ENCODE measurements at regions not wholly inside any gene's neighbourhood (a gene's known extent, or its start where the extent isn't known, plus 50 kb on each side); places are given as distances from the start of the nearest gene placed in this dataset.
"Not testable (repeated sequence)": the region's sequence is repeated elsewhere in the genome, so short reads cannot be mapped to it uniquely, and the experiment has no call there.

DNA sequence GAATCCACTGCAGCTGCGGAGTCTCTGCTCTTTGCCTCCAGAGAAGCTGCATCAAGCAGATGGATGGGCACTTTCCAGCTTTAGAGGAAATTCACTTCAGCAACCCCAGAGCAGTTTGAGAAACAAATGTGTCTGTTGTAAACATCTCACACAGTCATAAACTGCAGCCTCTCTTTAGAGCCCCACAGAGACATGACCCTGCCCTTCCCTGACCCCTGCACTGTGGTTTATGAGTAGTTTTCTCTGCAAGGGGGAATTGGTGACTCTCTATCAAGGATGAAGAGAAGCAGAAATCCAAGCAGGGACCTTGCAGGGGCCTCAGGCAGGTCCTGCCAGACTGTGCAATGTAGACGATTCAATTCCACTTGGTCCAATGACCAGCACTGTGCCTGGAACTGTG, 160.2 kb downstream of the SH2D4B start:
- no peak for DNase-seq

DNA sequence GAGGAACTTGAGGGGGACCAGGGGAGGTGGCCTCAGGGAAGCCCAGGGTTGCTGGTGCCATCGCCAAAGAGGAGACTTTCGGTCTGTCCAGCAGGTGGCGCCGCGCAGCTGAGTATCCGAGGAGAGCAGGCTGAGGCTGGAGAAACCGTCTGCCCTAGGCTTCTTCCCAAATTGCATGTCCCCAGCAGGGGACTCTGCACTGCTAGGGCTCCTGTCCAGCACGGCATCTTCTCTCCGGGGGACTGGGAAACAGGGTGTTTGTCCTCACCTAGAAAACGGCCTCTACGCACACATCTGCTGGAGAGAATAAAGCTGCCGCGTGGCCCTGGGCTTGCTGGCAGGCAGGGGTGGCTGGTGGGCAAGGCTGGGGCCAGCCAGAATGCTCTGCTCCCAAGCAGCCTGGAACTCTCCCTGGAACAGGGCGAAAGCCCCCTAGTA, 161.9 kb downstream of the SH2D4B start:
- peak; percentile 70 for DNase-seq

DNA sequence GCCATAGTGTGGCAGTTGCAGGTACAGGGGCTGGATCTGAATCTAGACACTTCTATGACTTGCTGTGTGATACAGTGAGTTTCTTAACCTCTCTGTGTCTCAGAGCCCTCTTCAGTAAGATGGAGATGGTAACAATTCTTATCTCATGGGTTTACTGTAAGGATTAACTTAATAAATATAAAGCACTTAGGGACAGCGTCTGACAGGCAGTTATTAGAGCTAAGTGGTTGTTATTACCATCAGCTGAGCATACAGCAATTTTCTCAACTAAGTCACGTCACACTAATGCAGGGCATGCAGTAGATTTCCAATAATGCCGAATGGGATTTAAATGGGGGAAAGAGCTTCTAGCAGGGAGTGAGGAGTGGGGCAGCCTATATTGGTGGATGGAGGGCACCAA, 162.6 kb downstream of the SH2D4B start:
- no peak for DNase-seq

DNA sequence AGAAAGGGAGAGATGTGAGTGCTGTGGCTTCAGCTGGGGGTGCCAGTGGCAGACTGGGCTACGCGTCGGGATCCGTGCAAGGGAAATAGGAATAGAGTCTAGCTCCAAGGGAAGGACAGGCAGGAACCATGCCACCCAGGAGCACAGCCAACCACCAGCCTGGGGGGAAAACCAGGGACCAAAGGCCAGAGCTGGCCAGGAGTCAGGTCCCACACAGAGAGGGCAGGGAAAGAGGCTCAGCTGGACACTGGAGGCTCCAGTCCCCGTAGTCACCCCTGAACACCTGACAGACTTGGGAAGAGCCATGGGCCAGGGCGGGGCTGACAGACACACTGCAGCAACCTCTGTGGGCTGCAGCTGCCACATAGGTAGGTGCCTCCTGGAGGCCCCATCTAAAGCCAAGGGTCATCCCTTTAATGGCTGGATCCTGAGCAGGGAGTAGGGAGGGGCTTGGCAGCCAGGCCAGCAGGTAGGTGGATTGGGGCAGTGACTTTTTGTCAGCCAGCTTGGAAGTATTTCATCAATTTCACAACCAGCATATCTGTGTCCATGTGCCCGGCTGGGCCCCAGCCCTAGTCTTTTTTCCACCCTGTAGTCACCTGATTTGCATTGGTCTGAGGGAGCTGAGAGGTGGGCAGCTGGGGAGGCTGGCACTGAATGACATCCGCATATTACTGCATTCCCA, 163.2 kb downstream of the SH2D4B start:
- DNase-seq, result no peak

DNA sequence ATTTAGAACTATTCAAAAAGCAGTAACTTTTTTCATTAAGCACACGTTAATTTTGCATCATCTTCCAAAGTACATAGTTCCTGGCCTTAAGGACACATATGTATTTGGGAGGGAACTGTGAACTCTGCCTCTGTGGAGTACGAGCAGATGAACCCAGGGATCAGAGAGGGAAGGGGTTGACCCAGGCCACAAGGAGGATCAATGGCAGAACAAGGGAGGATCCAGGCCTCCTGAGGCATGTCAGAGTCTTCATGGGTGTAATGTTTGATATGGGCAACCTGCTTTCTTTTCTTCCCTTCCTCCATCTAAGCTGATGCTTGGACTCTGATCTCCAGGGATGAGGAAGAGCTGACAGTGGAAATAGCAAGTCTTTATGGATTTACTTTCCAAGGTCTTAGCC, 164.0 kb downstream of the SH2D4B start:
- DNase-seq, result no peak

DNA sequence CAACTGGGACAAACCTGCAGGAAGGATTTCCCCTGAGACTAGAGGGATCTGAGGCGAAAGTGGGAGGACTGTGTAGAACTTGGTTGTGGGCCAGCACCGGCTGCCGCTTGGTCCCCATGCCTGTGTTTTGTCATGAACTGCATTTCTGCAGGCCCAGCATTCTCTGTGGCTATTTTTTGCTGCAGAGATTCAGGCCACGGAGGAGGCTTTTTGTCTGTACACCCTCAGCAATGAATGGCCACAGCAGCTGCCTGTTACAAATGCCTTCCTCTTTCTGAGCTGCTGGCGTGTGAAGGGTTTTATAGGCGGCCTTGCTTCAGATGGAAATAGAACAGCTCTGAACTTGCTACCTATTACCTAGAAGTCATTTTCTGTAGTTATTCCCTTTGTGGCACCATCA, 164.4 kb downstream of the SH2D4B start:
- DNase-seq, result peak; percentile 65

DNA sequence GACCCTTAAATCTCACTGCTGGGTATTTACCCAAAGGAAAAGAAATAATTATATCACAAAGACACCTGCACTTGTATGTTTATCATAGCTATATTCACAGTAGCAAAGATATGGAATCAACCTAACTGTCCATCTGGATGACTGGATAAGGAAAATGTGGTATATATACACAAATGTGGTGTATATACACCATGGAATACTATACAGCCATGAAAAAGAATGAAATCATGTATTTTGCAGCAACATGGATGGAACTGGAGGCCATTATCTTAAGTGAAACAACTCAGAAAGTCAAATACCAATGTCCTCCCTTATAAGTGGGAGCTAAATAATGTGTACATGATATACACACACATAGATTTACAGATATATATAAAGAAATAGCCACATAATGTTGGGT, 168.2 kb downstream of the SH2D4B start:
- DNase-seq, result no peak

DNA sequence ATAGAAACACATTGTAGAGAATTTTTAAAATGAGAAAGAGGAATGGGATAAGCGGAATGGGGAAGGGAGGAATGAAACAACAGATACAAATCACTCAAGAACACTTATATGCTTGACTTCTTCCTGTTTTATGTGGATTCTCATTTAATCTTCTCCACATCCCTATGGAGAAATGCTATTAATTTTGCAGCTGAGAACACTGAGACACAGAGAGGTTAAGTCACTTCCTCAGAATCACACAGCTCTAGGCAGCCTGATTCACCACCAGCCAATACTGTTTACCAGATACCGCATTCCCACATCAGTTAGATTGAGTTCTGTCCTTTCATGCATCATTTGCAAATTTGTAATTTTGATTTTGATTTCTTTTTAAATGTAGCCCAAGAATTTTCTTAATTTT, 170.5 kb downstream of the SH2D4B start:
- DNase-seq, result no peak

DNA sequence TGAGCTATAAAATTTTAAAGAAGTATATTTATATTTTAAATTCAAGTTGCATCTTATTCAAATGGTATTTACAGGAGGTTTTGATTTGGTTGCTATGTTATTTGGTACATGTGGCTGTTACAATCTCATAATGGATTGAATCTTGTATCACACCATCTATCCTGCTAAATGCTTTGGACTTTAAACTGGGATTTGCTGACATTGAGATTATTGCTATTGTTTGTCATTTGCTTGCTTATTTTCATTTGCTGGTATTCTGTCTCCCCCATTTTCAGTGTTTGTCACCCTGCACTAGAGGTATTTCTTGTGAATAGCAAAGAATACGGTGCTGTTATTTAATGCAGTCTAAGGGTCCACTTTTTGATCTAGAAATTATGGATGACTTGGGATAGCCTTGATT, 171.1 kb downstream of the SH2D4B start:
- no peak for DNase-seq

DNA sequence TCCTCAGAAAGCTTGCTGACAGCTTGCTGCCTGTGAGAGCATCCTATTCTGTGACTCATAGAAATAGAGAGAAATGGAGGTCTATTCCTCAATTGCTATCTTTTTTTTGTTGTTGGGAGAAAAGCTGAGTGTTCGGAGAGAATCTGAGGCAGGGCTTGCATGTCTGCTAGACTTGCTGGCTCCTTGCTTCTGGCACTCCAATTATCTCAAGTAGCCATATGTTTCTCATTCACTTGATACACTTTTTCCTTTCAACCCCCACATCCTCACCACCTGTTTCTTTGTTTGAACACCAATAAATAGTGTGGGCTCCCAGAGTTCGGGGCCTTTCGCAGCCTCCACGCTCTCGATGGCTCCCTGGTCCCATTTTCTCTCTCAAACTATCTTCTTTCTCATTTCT, 172.2 kb downstream of the SH2D4B start:
- DNase-seq, result no peak

DNA sequence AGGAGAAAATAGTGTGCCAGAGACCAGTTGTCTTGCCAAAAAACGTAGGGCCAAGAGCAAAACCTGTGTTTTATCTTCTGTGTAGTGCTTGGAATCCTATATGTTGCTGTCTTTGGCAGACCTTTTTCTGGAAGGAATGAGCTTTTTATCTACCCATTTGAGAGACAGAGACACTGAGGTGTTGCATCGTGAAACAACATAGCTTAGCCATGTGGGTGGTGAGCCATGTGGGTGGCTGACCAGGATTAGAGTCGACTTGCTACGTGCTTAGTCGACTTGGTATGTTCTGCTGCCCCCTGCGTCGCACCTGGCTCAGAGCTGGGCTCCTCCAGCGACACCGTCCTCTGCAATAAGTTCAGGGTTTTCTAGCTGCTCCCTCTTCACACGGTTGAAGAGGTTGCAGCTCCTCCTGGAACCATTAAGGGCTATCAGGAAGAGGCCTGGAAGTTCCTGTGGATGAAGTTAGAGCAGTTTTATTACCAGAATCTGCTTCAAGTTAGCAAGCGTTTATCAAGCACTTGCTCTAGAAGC, 175.8 kb downstream of the SH2D4B start:
- no peak for DNase-seq

DNA sequence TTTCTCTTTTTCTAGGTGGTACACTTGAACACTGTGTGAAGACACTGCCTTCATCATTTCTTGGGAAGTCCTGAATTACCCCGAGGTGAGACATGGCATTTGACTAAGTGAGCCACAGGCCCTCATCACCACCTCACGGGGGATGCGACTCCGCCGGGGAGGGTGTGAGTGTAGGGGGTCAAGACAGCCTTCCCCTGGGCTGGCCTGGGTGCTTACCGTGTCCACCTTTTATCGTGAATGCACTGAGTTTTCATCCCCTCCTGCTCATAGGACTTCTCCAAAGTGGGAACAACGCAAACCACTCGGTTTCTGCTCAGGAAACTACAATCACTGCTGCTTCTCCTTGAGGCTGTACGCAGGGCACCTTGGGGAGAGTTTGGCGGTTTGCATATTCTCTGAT, 176.9 kb downstream of the SH2D4B start:
- DNase-seq, result no peak

DNA sequence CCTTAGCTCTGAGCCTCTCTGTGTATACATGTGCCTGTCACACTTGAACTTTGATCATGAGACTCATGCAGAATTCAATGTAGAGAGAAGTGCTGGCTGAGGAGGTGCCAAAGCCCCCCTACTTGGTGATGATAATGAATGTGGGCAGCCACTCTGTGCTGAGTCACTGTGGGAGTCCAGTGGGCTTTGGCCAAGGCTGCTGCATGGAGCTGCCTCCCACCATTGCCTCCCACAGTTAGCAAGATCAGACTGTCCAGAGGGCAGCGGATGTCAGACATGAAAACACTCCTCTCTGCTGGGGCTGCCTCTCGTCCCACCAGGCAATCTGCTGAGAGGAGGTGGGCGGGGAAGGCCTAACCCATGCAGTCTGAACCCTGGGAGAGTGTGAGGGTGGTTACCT, 180.3 kb downstream of the SH2D4B start:
- DNase-seq, result no peak

DNA sequence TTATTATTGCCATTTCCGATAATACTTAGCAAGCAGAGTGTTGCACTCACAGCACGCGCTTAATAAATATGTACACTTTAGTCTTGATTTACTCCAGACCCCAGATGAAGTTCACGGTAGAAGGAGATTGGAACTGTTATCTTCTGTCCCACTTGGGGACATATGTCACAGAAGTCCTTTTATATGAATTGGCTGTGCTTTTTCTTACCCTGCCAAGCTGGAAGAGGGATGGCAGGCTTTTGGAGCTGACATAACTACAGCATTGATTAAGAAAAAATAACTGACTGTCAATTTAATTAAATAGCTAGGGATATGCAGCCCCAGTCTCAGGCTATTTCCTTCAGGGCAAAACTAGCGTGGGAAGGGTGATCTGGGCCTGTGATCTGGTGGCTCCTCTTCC, 182.2 kb downstream of the SH2D4B start:
- no peak for DNase-seq

DNA sequence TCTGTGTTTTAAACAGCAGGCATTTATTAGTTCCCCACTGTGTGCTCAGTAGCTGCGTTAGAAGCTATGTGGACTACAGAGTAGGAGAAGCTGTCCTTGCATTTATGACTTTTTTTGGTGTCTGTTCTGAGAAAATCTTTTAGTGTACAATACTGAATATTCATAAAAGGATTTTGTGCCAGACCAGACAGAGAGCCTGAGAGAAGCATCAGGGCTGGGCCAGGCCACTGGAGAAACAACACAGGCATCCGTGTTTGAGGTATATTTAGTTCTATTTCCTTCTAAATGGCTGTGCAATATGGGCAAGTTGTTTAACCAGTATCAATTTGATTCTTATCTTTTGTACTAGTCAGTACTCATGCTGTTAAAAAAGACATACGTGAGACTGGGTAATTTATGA, 182.8 kb downstream of the SH2D4B start:
- no peak for DNase-seq

DNA sequence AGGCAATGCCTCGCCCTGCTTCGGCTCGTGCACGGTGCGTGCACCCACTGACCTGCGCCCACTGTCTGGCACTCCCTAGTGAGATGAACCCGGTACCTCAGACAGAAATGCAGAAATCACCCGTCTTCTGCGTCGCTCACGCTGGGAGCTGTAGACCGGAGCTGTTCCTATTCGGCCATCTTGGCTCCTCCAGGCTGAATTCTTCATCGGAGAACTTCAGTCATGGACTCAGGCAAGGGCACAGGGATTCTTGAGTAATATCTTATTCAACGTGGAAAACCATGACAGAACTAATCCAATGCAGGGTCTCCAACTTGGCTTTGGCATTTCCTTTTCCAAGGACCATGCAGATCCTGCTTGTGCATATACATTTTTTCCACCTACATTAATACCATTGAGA, 190.7 kb downstream of the SH2D4B start:
- not testable (repeated sequence) for DNase-seq

DNA sequence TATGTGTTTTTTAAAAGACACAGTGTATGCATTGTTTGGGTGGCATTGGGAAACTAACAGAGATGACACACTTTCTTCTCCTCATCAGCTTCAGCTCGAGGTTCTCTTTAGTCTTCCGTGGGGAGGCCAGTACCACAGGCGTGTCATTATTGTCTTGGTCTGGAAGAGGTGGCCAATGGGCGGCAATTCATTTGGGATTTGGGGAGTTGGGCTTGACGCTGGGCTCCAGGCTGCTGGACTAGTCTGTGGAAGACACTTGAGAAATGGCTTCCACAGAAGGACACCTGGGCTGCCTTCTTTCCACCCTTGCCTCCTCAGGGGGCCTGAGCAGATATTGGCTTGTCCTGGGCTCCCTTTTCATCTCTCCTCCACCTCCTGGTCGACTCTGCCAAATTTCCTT, 192.2 kb downstream of the SH2D4B start:
- no peak for DNase-seq

DNA sequence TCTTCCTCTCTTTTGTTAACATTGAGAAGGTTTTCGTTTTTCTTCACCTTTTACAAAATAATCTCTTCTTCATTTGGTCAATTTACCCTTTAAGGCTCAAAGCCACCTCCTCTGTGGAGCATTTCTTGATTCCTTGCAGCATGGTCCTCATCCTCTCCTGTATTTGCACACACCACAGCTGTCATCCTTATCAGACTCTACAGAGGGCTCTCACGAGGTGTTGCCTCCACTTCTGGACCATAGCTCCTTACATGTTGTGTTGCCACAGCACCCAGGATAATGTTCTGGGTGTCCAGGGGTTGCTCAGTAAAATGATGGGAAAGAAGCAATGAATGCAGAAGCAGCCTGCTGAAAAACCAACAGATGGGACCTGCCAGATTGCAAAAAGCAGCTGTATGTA, 192.8 kb downstream of the SH2D4B start:
- no peak for DNase-seq

DNA sequence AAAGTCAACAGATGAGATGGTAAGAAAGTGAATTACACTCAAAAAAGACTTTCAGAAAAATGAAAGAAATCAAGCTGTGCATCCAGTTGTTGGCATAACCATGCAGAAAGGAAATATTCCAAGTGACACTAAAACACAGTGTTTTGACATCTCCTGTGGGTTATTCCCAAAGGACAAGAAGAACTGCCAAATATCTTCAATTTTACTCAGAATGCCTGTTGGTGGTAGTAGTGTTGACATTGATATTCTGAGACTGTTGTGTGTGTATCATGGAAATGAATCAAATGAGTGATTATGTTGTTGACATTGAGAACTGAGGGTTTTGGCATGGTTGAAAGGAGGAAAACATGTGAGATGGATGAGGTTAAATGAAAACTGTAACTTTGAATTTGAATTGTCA, 196.9 kb downstream of the SH2D4B start:
- DNase-seq, result no peak

DNA sequence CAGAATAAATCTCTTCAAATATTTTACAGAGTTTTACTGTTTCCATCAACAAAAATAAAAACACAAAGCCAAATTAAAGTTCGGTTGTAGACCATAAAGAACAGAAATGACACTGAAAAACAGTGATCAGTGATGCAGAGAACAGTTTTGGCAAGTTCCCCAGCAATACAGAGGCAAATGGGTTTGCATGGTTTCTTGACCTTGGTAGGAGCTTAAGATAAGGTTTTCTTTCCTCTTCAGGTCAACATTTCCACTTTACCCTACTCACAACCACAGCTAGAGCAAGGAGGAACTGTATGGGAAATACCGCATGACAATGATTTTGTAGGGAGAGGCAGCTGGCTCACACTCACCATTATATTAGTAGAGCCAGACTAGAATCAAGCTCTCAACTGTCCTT, 199.5 kb downstream of the SH2D4B start:
- no peak for DNase-seq

DNA sequence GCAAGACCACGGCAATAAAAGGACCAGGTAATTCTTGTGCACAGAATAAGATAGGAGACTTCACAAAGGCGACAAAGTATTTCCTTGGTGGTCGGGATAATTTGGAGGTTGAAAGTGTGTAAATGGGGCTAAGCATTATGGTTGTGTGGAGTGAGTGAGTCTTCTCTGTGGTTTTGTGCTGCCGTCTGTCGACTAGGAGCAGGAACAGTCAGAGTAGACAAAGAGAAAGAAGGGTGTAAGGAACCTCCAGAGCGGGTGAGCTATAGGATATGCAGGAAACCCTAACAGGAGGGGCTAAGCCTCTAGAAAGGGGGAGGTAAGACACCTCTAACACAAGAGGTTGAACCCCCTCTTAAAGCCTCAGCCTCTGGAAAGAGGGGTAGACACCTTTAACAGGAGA, 201.6 kb downstream of the SH2D4B start:
- no peak for DNase-seq

DNA sequence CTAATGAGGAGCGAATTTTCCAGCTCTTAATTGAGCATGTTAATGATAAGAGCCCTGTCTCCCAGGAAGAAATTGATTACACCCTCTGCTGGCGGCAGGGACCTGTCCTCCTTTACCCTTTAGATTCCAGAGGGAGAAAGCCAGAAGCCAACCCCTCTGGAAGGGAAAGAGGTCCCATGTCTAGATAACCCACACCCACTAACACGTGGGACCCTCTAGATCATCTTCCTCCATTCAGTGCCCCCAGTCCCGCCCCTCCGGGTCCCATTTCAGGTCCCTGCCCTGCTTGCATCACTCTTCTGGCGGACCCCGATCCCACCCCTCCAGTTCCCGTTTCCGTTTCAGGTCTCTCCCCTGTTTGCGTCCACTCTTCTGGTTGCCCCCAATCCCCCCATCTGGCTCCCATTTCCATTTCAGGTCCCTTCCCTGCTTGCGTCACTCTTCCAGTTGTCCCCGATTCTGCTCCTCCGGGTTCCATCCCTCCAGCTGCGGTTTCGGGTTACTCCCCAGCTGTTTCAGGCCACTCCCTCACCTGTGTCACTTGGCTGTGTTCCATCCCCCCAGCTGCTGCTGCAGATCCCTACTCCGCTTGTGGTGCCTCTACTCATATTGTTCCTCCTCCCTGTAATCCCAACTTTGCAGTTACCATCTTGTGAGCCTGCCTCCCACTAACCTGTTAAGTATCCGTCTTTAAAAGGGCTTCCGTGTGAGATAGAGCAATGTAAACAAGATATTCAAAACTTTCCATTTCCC, 202.4 kb downstream of the SH2D4B start:
- no peak for DNase-seq

DNA sequence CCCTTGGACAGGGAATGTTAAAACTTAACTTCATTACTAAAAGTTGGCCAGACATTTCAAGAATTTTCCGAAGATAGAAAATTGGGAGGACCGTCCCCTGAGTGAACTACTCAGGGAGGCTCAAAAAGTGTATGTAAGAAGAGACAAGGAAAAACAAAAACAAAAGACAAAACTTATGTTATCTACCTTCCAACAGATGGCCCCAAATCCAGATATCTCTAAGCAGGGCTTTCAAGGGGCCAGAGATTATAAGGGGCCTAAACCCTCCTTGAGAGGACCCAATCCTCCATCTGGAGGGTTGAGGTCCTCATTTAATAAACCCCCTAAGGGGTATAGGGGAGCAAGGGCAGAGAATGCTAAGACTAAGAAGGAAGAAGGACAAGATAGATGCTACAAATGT, 203.6 kb downstream of the SH2D4B start:
- DNase-seq, result no peak

DNA sequence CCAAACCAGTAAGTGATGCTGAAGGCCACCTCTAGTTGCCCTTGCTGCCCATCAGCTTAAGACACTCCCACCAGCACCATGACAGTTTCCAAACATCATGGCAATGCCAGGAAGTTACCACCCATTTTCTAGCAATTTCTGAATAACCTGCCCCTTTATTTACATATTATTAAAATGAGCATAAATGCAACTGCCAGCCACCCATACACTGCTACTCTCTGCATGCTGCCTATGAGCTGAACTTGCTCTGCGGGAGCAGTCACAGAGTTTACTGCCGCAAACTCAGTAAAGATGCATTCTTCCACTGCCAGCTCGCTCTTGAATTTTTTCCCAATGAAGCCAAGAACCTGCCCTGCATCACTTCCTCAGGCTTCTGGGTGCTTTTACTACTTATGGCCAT, 212.6 kb downstream of the SH2D4B start:
- no peak for DNase-seq
